ENCODE measurements at regions not wholly inside any gene's neighbourhood (a gene's known extent, or its start where the extent isn't known, plus 50 kb on each side); places are given as distances from the start of the nearest gene placed in this dataset.

DNA sequence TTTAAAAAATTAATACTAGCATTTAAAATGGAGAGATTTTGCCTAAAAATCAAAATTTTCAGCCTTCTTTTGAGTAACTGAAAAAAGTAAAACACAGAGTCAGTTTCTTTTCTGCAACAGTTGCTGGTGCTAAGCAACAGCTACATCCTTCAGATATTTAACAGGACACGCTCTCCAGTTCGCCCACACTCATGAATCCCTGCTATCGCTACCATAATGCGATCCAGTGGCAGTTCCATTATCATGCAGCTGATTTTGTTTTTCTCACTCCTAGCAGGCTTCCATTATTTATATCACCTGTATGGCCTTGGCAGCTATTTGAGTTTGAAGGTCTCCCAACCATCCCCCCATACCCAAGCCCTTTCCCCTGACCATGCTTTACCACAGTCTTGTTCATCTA, 93.1 kb upstream of the NCKAP5 start:
- TF ChIP-seq, protein P1, sequence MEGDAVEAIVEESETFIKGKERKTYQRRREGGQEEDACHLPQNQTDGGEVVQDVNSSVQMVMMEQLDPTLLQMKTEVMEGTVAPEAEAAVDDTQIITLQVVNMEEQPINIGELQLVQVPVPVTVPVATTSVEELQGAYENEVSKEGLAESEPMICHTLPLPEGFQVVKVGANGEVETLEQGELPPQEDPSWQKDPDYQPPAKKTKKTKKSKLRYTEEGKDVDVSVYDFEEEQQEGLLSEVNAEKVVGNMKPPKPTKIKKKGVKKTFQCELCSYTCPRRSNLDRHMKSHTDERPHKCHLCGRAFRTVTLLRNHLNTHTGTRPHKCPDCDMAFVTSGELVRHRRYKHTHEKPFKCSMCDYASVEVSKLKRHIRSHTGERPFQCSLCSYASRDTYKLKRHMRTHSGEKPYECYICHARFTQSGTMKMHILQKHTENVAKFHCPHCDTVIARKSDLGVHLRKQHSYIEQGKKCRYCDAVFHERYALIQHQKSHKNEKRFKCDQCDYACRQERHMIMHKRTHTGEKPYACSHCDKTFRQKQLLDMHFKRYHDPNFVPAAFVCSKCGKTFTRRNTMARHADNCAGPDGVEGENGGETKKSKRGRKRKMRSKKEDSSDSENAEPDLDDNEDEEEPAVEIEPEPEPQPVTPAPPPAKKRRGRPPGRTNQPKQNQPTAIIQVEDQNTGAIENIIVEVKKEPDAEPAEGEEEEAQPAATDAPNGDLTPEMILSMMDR (IDR thresholded peaks at IDR 0.05): no peak
- no peak for TF ChIP-seq EZH2 (IDR thresholded peaks at IDR 0.05; ENCODE audit: borderline replicate concordance, insufficient read depth, low read depth, low read length, poor library complexity, severe bottlenecking)
